GM10248 (cell line): ENCODE measurements at regions not wholly inside any gene's neighbourhood (a gene's known extent, or its start where the extent isn't known, plus 50 kb on each side); places are given as distances from the start of the nearest gene placed in this dataset.
"Not testable (repeated sequence)": the region's sequence is repeated elsewhere in the genome, so short reads cannot be mapped to it uniquely, and the experiment has no call there.

ENCODE experiments used
- CTCF ChIA-PET: fragments of 300-600 bp; sonication (Branson Sonifier 250); formaldehyde crosslinking; extraction: SDS; loops from one replicate; lab custom pipeline; 2021; ENCODE audit warnings: antibody characterized with exemption; lab: Yijun Ruan, JAX
- POLR2A ChIA-PET: fragments of 350-650 bp; sonication (Branson Sonifier 250); formaldehyde crosslinking; extraction: SDS; loops from one replicate; lab custom pipeline; 2020; ENCODE audit warnings: antibody characterized with exemption; lab: Yijun Ruan, JAX
- DNase-seq: peaks from one replicate; pipeline ENCODE4 v3.0.0; 2012; ENCODE audit errors: extremely low spot score
- TF ChIP-seq, protein P1 (sequence below): IDR thresholded peaks from 2 replicates; pipeline ENCODE4 v1.5.1; 2012; ENCODE audit warnings: mild to moderate bottlenecking, low read depth; ENCODE audit errors: extremely low read depth, missing control alignments, control extremely low read depth

GRCh38 chr6:61562098-61562497 lies 723.9 kb downstream of the KHDRBS2 start:
- DNase-seq, result no peak
- ChIA-PET POLR2A (no interaction called here), CTCF (no interaction called here)
- TF ChIP-seq, protein P1, sequence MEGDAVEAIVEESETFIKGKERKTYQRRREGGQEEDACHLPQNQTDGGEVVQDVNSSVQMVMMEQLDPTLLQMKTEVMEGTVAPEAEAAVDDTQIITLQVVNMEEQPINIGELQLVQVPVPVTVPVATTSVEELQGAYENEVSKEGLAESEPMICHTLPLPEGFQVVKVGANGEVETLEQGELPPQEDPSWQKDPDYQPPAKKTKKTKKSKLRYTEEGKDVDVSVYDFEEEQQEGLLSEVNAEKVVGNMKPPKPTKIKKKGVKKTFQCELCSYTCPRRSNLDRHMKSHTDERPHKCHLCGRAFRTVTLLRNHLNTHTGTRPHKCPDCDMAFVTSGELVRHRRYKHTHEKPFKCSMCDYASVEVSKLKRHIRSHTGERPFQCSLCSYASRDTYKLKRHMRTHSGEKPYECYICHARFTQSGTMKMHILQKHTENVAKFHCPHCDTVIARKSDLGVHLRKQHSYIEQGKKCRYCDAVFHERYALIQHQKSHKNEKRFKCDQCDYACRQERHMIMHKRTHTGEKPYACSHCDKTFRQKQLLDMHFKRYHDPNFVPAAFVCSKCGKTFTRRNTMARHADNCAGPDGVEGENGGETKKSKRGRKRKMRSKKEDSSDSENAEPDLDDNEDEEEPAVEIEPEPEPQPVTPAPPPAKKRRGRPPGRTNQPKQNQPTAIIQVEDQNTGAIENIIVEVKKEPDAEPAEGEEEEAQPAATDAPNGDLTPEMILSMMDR, result no peak

DNA sequence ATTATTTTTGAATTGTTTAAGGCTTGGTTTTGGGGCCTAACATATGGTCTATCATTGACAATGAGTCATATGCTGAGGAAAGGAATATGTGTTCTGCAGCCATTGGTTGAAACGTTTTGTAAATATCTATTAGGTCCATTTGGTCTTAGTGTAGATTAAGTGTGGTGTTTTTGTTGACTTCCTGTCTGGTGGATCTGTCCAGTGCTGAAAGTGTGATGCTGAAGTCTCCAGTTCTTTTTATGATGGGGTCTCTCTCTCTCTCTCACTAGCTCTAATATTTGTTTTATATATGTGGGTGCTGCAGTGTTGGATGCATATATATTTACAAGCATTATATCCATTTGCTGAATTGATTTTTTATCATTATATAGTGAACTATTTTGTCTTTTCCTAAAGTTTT lies 727.2 kb downstream of the KHDRBS2 start:
- POLR2A ChIA-PET, result no interaction called here
- TF ChIP-seq, protein P1, result no peak
- DNase-seq, result no peak
- CTCF ChIA-PET, result no interaction called here

DNA sequence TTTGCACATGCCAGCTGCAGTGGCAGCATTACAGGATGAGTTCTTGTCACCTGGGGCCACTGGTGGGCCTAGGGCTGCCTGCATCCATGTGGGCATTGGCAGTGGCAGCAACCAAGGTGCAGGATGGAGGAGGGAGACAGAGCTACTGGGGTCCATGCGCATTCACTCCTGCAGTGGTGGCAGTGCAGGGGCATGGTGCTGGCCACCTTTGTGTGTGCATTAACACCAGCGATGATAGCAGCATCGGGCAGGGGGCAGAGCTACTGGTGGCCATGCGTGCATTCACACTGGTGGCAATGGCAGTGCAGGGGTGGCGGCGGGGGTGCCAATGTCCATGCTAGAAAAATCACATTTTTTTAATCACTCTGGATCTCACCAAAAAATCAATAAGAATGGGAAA lies 730.0 kb downstream of the KHDRBS2 start:
- no peak for DNase-seq
- TF ChIP-seq, protein P1, result no peak
- ChIA-PET CTCF (no interaction called here), POLR2A (no interaction called here)

- ChIA-PET POLR2A (no interaction called here), CTCF (no interaction called here)
- DNase-seq, result no peak
- TF ChIP-seq, protein P1, result no peak
Measured at GRCh38 chr6:61538801-61539200, 747.2 kb downstream of the KHDRBS2 start.

GRCh38 chr6:61532749-61533148 lies 753.3 kb downstream of the KHDRBS2 start:
- DNase-seq, POLR2A ChIA-PET, CTCF ChIA-PET: not testable (repeated sequence)
